BJ (cell line): ENCODE measurements at regions not wholly inside any gene's neighbourhood (a gene's known extent, or its start where the extent isn't known, plus 50 kb on each side); places are given as distances from the start of the nearest gene placed in this dataset.
A peak's percentile ranks its signal among the peaks of the same experiment; 100 is the strongest.
"Not testable (repeated sequence)": the region's sequence is repeated elsewhere in the genome, so short reads cannot be mapped to it uniquely, and the experiment has no call there.

Experiments
- CTCF ChIA-PET: fragments of 350-600 bp; formaldehyde crosslinking; extraction: SDS; loops from one replicate; lab custom pipeline; 2021; ENCODE audit warnings: antibody characterized with exemption, inconsistent platforms; lab: Yijun Ruan, JAX
- POLR2A ChIA-PET: fragments of 300-600 bp; sonication (Branson Sonifier 250); formaldehyde crosslinking; extraction: SDS; loops from one replicate; lab custom pipeline; 2021; ENCODE audit warnings: antibody characterized with exemption; lab: Charles Lee
- DNase-seq: peaks from one replicate; pipeline ENCODE4 v3.0.0-alpha.2; 2011; ENCODE audit warnings: low read depth
- H3K27me3 ChIP-seq: 2 replicates; pipeline ENCODE4 v1.6.0; 2011; ENCODE audit warnings: low read length; ENCODE audit not compliant: control insufficient read depth, insufficient read depth
- H3K36me3 ChIP-seq: 2 replicates; pipeline ENCODE4 v1.5.1; 2011; ENCODE audit warnings: low read length; ENCODE audit not compliant: control insufficient read depth, insufficient read depth
- H3K4me3 ChIP-seq: 2 replicates; pipeline ENCODE4 v1.5.1; 2011; ENCODE audit warnings: low read depth, mild to moderate bottlenecking, control low read depth, low read length
- TF ChIP-seq, protein P1 (sequence below): IDR thresholded peaks from 2 replicates; pipeline ENCODE4 v1.5.1; 2011; ENCODE audit warnings: low read depth, mild to moderate bottlenecking, control low read depth, inconsistent platforms, low read length, moderate library complexity; ENCODE audit not compliant: insufficient read depth

DNA sequence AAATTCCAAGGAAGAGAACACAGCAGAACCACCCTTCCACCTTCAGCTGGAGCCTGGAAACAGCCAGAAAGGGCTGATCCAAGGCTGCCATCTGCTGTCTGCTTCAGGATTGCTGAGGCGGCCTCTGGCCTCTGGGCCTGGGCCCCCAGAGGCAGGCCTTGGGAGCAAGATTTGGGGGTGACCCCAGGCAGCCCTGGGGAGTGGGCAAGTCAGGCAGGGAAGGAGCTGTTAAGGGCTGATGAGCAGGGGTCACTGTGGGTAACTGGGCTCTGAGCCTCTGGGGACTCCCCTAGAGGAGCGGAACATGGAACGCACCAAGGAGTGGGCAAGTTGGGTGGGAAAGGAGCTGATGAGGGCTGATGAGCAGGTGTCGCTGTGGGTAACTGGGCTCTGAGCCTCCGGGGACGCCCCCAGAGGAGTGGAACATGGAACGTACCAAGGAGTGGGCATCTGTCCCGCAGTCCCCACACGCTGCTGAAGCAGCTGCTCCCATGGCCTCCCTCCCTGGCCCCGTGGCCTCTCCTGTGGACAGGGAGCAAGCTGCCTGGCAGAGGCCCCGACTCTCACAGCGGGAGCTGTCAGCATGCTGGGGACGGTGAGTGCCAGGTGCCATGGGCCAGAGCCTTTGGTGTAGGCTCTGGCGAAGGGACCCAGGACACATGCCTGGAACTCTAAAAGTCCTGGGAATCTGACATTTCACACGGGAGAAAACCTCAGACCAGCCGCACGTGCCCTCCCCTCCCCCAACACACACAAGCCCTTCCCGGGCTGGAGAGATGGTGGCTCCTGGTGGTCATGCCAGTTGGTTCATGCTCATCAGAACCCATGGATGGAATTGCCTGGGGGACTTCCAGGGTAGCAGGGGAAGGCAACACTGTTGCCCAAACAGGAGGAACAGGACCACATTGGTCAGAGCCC, 148.8 kb downstream of the NPIPB11 start:
- POLR2A ChIA-PET, DNase-seq, H3K27me3 ChIP-seq, H3K36me3 ChIP-seq, H3K4me3 ChIP-seq: not testable (repeated sequence)
- TF ChIP-seq, protein P1, sequence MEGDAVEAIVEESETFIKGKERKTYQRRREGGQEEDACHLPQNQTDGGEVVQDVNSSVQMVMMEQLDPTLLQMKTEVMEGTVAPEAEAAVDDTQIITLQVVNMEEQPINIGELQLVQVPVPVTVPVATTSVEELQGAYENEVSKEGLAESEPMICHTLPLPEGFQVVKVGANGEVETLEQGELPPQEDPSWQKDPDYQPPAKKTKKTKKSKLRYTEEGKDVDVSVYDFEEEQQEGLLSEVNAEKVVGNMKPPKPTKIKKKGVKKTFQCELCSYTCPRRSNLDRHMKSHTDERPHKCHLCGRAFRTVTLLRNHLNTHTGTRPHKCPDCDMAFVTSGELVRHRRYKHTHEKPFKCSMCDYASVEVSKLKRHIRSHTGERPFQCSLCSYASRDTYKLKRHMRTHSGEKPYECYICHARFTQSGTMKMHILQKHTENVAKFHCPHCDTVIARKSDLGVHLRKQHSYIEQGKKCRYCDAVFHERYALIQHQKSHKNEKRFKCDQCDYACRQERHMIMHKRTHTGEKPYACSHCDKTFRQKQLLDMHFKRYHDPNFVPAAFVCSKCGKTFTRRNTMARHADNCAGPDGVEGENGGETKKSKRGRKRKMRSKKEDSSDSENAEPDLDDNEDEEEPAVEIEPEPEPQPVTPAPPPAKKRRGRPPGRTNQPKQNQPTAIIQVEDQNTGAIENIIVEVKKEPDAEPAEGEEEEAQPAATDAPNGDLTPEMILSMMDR, result peak; percentile 41
- CTCF ChIA-PET, result interaction anchor here (0.7 kb wide), 1 partner anchor 142 kb away, joined by 4 read pairs; no protein-coding TSS in a partner anchor

DNA sequence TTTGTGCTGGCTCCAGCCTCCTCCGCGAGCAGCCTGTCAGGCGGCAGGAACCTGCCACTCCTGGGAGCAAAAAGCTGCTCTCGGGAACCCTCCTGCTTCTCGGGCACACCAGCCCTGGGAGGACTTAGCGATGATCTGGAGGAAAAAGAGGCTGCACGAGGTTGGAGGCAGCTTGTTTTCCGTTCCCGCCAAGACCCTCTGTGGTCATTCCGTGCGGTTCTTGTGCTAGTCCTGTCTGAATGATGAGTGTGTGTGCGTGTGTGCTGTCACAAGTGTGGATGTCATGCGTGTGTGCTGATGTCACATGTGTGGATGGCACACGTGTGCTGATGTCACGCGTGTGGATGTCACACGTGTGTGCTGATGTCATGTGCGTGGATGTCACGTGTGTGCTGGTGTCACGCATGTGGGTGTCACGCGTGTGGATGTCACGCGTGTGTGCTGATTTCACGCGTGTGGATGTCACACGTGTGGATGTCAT, 150.0 kb downstream of the NPIPB11 start:
- TF ChIP-seq, protein P1, result no peak
- no peak for DNase-seq
- POLR2A ChIA-PET, result no interaction called here
- CTCF ChIA-PET, result interaction anchor here (0.8 kb wide), 1 partner anchor 141 kb away, joined by 4 read pairs; no protein-coding TSS in a partner anchor
- Histone ChIP-seq H3K36me3 (no peaks in the 10 kb centered on the region), H3K27me3 (no peaks in the 10 kb centered on the region), H3K4me3 (no peak overlapping the region)

DNA sequence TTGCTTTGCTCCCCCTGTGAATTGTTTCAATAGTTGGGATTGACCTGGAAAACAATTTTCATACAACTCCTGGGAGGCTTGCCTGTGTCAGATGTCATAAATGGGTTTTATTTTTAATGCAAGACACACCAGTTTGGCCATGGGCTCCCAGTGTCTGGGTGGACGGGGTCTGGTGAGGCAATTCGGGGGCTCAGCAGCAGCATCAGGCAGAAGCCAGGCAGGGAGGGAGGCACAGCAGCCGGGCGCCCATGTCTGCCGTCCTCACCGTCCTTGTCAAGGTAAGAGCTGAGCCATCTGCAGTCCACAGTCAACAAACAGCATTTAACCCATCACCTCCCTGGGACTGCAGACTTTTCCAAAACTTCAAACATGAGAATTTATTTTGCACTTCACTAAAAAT, 150.6 kb downstream of the NPIPB11 start:
- DNase-seq, result not testable (repeated sequence)
- POLR2A ChIA-PET, result interaction anchor here (0.7 kb wide), 1 partner anchor 25 kb away, joined by 3 read pairs; no protein-coding TSS in a partner anchor
- CTCF ChIA-PET, result interaction anchor here (0.8 kb wide), 1 partner anchor 141 kb away, joined by 4 read pairs; no protein-coding TSS in a partner anchor

DNA sequence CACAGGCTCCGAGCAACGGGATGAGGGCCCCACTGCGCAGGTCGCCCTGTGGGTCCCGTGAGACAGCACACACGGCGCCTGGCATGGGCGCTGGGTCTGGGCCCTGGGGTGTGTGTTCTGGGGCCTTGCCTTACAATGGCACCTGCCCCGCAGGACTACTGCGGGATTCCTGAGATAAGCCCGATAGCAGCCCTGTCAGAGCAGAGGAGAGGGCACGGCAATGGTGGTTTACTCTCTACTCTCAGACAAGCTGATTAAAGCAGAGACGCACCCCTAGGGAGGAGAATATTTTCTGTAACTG, 151.1 kb downstream of the NPIPB11 start:
- H3K27me3 ChIP-seq, CTCF ChIA-PET, DNase-seq, H3K4me3 ChIP-seq, H3K36me3 ChIP-seq: not testable (repeated sequence)
- POLR2A ChIA-PET, result interaction anchor here (0.7 kb wide), 1 partner anchor 24 kb away, joined by 3 read pairs; no protein-coding TSS in a partner anchor

More for the DNA sequence above, 150.6 kb downstream of the NPIPB11 start:
- H3K36me3 ChIP-seq, H3K27me3 ChIP-seq, H3K4me3 ChIP-seq: not testable (repeated sequence)

DNA sequence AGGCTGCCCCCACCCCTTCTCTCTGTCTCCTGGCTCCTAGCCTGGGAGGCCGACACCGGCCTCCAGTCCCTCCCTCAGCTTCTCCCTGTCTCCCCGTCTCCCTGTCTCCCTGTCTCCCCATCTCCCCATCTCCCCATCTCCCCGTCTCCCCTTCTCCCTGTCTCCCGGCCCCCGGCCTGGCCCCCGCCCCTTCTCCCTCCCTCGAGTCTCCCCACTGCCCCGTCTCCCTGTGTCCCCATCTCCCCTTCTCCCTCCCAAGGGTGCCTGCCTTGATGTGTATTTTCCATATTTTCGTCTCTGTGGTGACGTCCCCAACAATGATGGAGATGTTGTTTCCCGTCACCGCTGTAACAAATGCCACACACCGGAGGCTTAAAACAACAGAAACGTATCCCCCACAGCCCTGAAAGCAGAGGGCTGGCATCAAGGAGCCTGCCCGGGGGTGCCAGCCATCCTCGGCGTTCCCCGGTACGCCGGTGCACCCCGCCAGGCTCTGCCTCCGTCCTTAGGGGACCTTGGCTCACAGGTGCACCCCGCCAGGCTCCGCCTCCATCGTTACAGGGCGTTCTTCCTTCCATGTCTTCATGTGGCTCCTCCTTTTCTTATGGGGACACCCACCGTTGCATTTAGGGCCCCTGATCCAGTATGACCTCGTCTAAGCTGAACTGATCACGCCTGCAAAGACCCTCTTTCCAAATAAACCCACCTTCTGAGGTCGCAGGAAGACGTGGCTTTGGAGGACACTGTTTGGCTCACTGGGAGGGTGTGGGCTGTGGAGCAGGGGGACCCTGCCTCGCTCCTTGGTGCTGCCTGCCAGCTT, 151.6 kb downstream of the NPIPB11 start:
- TF ChIP-seq, protein P1, result no peak
- no peak overlapping the region for H3K4me3 ChIP-seq
- ChIA-PET CTCF (no interaction called here), POLR2A (no interaction called here)
- no peaks in the 10 kb centered on the region for H3K36me3 ChIP-seq
- DNase-seq, result no peak
- no peaks in the 10 kb centered on the region for H3K27me3 ChIP-seq

DNA sequence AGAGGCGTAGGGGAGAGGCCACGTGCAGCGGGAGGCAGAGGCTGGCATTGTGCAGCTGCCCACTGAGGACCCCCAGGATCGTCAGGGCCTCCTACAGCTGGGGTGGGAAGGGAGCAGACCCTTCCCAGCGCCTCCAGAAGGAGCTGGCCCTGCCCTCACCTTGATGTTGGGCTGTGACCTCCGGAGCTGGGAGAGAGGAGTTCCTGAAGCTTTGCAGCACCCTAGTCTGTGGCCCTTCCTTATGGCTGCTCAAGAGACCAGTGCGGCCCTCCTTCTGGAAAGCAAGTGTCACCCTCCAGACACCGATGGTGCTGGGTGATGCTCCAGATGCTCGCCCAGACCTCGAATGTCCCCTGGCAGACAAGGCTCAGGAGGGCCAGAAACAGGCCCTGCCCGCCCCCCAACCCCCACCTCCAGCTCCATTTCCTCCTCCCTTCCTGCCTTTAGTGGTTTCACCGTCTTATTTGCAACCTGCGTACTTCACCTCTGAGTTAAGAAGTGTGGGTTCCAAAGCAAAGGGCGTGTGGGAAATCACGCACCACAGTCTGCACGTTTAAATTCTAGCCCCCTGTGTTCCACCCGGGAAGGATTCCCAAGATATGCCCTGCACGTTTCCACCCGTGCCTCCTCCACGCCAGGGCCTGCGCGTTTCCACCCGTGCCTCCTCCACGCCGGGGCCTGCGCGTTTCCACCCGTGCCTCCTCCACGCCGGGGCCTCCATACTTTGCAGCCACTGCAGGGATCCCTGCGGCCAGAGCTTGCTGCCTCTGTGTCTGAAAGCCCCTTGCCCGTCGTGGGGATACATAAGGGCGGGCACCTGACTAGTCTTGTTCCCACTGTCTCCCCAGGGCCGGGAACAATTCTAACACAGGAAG, 152.6 kb downstream of the NPIPB11 start:
- POLR2A ChIA-PET, H3K4me3 ChIP-seq, H3K27me3 ChIP-seq, H3K36me3 ChIP-seq, CTCF ChIA-PET, DNase-seq: not testable (repeated sequence)

DNA sequence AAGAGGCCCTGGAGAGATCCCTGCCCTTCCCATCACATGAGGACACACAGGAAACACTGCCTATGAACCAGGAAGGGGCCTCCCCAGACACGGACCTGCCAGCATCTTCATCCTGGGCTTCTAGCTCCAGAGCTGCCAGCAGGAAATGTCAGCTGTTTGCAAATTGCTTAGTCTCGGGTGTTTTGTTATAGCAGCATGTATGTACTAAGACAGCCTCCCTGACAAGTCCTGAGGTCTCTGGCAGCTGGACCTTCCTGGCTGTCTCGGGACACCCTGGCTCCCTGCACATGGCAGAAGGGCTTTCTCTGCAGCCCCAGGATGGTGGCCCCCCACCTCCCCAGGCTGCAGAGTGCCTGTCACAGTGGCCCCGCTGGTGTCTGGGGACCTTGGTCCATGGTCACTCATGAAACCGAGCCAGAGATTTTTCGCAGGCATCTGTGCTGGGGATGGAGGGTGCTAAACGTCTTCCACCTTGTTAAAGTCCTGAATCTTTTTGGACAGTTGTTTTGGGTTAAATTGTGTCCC, 153.4 kb downstream of the NPIPB11 start:
- H3K4me3 ChIP-seq, DNase-seq, POLR2A ChIA-PET, H3K36me3 ChIP-seq, H3K27me3 ChIP-seq: not testable (repeated sequence)
- CTCF ChIA-PET, result interaction anchor here (0.9 kb wide), 1 partner anchor 136 kb away, joined by 3 read pairs; no protein-coding TSS in a partner anchor

DNA sequence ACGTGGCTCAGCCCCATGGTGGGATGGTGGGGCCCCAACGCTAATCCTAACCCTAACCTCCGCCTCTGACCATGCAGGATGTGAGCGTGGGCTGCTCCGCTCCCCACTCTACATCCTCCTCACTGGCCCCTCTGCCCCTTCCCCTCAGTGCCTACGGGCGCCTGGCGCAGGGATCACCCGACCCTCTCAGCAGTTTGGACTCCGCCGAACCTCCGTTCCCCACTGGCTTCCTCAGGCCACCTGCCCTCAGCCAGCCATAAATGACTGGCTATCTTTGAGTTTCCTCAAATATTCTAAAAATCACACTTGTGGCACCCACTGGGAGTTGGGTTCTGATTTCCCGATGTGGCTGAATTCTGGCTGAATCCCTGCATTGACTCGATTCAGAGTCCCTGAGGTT, 154.2 kb downstream of the NPIPB11 start:
- H3K36me3 ChIP-seq, CTCF ChIA-PET, H3K4me3 ChIP-seq, DNase-seq, POLR2A ChIA-PET, H3K27me3 ChIP-seq: not testable (repeated sequence)
